Fibroblast of lung (primary cell): ENCODE measurements at regions not wholly inside any gene's neighbourhood (a gene's known extent, or its start where the extent isn't known, plus 50 kb on each side); places are given as distances from the start of the nearest gene placed in this dataset.

Experiments used
- DNase-seq, 2 donors: peaks; one replicate each; pipeline versions ENCODE4 v3.0.0 to v3.0.0-alpha.2; 2010; ENCODE audit warnings: low read depth in 2 of 2
- H2AFZ ChIP-seq: 2 replicates; pipeline ENCODE4 v1.5.1; 2012; ENCODE audit warnings: low read length, control low read depth, inconsistent platforms
- H3K27ac ChIP-seq: 2 replicates; pipeline ENCODE4 v1.5.1; 2011; ENCODE audit warnings: low read length, control low read depth; ENCODE audit not compliant: insufficient read depth
- H3K27me3 ChIP-seq: 2 replicates; pipeline ENCODE4 v1.5.1; 2011; ENCODE audit warnings: mild to moderate bottlenecking, low read length; ENCODE audit not compliant: control insufficient read depth, insufficient read depth
- H3K36me3 ChIP-seq: 2 replicates; pipeline ENCODE4 v1.5.1; 2011; ENCODE audit warnings: low read length; ENCODE audit not compliant: control insufficient read depth, insufficient read depth
- H3K4me1 ChIP-seq: 2 replicates; pipeline ENCODE4 v1.5.1; 2011; ENCODE audit warnings: low read length; ENCODE audit not compliant: control insufficient read depth, insufficient read depth; ENCODE audit errors: extremely low read depth
- H3K4me2 ChIP-seq: 2 replicates; pipeline ENCODE4 v1.5.1; 2011; ENCODE audit warnings: low read length, control low read depth; ENCODE audit not compliant: insufficient read depth; ENCODE audit errors: extremely low read depth
- H3K4me3 ChIP-seq, 4 experiments: fragments of 200-600 bp in 1 of 4; sonication (generic) in 1 of 4; replicated peaks in 1 of 4; 2 replicates each; pipeline ENCODE4 v1.5.1; 2011 to 2016; ENCODE audit warnings: low read length in 4 of 4, low read depth in 3 of 4, mild to moderate bottlenecking in 3 of 4, control low read depth in 2 of 4, inconsistent platforms in 1 of 4, mixed read lengths in 1 of 4; ENCODE audit not compliant: insufficient read depth in 1 of 4; ENCODE audit errors: control extremely low read depth in 1 of 4
- H3K79me2 ChIP-seq: 2 replicates; pipeline ENCODE4 v1.5.1; 2012; ENCODE audit warnings: mild to moderate bottlenecking, low read length, inconsistent platforms; ENCODE audit not compliant: control insufficient read depth, insufficient read depth
- H3K9ac ChIP-seq: 2 replicates; pipeline ENCODE4 v1.5.1; 2011; ENCODE audit warnings: mild to moderate bottlenecking, low read length, control low read depth; ENCODE audit not compliant: insufficient read depth
- H3K9me3 ChIP-seq: 2 replicates; pipeline ENCODE4 v1.5.1; 2012; ENCODE audit warnings: low read depth, low read length; ENCODE audit not compliant: control insufficient read depth, insufficient read depth
- H4K20me1 ChIP-seq: 2 replicates; pipeline ENCODE4 v1.5.1; 2011; ENCODE audit warnings: low read length; ENCODE audit not compliant: control insufficient read depth, insufficient read depth; ENCODE audit errors: extremely low read depth
- CTCF ChIP-seq, 2 donors: IDR thresholded peaks in 1 of 2; conservative IDR thresholded peaks in 1 of 2; 1 replicate in 1 of 2; 2 replicates in 1 of 2; pipeline ENCODE4 v1.5.1; 2011 to 2012; ENCODE audit warnings: low read length in 2 of 2, control low read depth in 1 of 2, inconsistent platforms in 1 of 2, low read depth in 1 of 2, mild to moderate bottlenecking in 1 of 2
- EZH2 ChIP-seq: IDR thresholded peaks from 2 replicates; pipeline ENCODE4 v1.5.1; 2012; ENCODE audit warnings: low read length, control low read depth, mild to moderate bottlenecking; ENCODE audit errors: missing control alignments

GRCh38 chrX:15931362-15931761 lies 76.7 kb upstream of the AP1S2 start:
- H3K36me3 ChIP-seq, result no peaks in the 10 kb centered on the region
- H3K79me2 ChIP-seq, result no peaks in the 10 kb centered on the region
- TF ChIP-seq EZH2 (no peak), CTCF (conservative IDR thresholded peaks at IDR 0.05 in 1 of 2, IDR thresholded peaks at IDR 0.05 in 1 of 2; ENCODE audit: low read depth in 1 of 2, low read length in 2 of 2) (no peak)
- H3K9ac ChIP-seq, result no peak overlapping the region
- no peaks in the 10 kb centered on the region for H3K4me1 ChIP-seq
- no peaks in the 10 kb centered on the region for H4K20me1 ChIP-seq
- no peak overlapping the region for H2AFZ ChIP-seq
- H3K27ac ChIP-seq, result no peak overlapping the region
- no peaks in the 10 kb centered on the region for H3K27me3 ChIP-seq
- DNase-seq, result no peak
- H3K4me2 ChIP-seq, result no peak overlapping the region
- H3K4me3 ChIP-seq, result no peak overlapping the region
- no peaks in the 10 kb centered on the region for H3K9me3 ChIP-seq

GRCh38 chrX:15930585-15930984 lies 76.0 kb upstream of the AP1S2 start:
- H3K9me3 ChIP-seq, result no peaks in the 10 kb centered on the region
- H4K20me1 ChIP-seq, result no peaks in the 10 kb centered on the region
- no peak overlapping the region for H3K4me3 ChIP-seq
- H3K4me1 ChIP-seq, result no peaks in the 10 kb centered on the region
- H3K27ac ChIP-seq, result no peak overlapping the region
- H3K9ac ChIP-seq, result no peak overlapping the region
- H3K27me3 ChIP-seq, result no peaks in the 10 kb centered on the region
- no peaks in the 10 kb centered on the region for H3K79me2 ChIP-seq
- H3K4me2 ChIP-seq, result no peak overlapping the region
- no peak for TF ChIP-seq EZH2
- TF ChIP-seq CTCF (conservative IDR thresholded peaks at IDR 0.05 in 1 of 2, IDR thresholded peaks at IDR 0.05 in 1 of 2; ENCODE audit: low read depth in 1 of 2, low read length in 2 of 2), result peak in 1 of 2 donors; percentile 24
- H3K36me3 ChIP-seq, result no peaks in the 10 kb centered on the region
- DNase-seq, result peak; percentile 48 to 57
- no peak overlapping the region for H2AFZ ChIP-seq

GRCh38 chrX:15929194-15929593 lies 74.6 kb upstream of the AP1S2 start:
- Histone ChIP-seq H3K4me1 (no peaks in the 10 kb centered on the region), H3K79me2 (no peaks in the 10 kb centered on the region), H3K4me2 (no peak overlapping the region), H3K36me3 (no peaks in the 10 kb centered on the region), H3K9ac (no peak overlapping the region), H3K27me3 (no peaks in the 10 kb centered on the region), H2AFZ (no peak overlapping the region), H3K4me3 (no peak overlapping the region), H3K27ac (no peak overlapping the region), H4K20me1 (no peaks in the 10 kb centered on the region), H3K9me3 (no peaks in the 10 kb centered on the region)
- DNase-seq, result peak in 1 of 2 donors; percentile 24
- no peak for TF ChIP-seq EZH2
